NCI-H82 treated with DMSO at 0.1 percent for 48 hours (cell line): ENCODE measurements at regions not wholly inside any gene's neighbourhood (a gene's known extent, or its start where the extent isn't known, plus 50 kb on each side); places are given as distances from the start of the nearest gene placed in this dataset.

Experiments
- DNase-seq: peaks from one replicate; lab custom pipeline; 2025; ENCODE audit not compliant: unreplicated experiment; lab: John Stamatoyannopoulos, UW

DNA sequence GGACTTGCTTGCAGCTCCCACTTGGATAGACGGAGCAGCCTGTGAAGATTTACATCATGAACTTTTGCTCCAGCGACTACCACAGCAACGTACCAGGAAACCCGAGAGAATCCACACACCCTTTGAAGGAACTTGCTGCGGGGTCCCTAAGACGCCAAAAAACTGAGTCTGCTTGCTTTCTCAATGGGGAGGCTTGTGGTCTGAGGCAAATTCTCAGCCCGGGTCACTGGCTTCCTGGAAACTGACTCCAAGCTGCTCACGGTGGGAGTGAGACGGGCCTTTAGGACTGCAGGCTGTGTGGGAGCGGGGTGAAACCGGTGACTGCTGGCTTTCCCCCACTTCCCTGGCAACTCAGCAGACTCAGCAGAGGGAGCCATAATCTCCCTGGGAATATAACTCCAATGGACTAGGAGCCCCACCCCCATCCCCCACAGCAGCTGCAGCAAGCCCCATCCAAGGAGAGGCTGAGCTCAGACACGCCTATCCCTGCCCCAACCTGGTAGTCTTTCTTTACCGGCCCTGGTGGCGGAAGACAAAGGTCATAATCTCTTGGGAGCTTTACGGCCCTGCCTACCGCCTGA is 466.0 kb downstream of the CAAP1 start:
- no peak for DNase-seq

DNA sequence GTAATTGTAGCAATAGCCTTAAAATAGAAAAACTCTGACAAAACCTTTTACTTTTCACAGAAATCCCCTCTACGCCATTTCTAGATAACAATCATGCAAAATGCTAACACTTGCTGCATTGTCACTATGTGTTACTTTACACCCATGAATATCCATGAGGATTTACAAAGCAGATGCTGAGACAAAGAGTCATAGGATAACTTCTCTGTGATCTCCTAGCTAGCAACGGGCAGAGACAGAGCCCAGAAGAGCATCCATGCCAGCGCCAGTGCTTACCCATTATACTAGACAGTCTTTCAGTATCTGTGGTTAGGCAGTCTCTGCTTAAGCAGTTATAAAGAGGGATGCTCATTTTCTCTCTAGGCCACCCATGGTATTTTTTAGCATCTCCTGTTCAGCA is 474.1 kb downstream of the CAAP1 start:
- DNase-seq = no peak

DNA sequence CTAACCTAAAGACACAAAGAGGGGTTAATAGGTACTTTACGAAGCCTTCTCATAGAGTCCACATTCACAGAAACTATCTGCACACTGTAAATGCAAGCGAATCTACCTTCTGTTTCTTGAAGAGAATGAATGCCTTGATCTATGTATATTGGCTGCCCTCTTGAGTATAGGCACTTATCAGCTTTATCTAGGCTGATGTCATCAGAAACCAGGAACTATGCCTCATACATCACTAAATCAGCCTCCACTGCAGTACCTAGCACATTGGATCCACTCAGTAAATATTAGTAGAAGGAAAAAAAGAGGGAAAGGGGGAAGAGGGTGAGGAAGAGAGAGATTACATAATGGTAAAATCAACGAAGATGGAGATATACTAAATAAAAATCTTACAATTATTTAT is 477.1 kb downstream of the CAAP1 start:
- DNase-seq = no peak

DNA sequence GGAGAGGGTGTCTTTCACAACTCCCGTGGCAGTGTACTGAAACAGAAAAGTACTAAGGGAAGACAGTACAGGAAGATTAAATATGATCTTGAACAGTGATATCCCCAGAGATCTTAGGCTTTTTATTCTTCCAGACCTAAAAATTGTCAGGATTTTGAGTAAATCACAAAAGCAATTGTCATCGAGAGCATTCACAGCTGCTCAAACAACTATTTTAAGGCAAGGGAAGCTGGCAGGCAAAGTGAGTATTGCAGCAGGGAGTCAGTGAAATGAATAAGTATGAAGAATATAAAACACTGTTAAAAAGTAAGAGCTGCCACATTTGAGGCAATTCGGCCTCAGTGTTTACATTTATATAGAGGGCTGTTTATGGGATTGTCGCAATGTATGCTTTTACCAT is 479.0 kb downstream of the CAAP1 start:
- DNase-seq = no peak

DNA sequence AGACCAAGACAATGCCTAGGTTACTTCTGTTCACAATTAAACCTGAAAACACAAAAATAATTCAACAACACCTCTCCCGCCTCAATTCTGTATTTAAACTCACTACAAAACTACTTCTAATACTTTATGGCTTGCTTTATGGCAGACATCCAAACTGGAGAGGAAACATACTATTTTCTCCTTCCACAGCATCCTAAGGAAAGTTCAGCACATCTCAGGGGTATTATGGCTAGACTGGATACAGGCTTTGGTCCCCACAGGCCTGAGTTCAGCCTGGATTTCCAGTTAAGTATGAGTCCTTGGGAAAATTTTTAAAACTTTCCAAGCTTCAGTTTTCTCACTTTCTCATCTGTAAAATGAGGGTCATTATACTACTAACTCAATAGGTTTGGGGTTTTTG is 480.2 kb downstream of the CAAP1 start:
- no peak for DNase-seq

DNA sequence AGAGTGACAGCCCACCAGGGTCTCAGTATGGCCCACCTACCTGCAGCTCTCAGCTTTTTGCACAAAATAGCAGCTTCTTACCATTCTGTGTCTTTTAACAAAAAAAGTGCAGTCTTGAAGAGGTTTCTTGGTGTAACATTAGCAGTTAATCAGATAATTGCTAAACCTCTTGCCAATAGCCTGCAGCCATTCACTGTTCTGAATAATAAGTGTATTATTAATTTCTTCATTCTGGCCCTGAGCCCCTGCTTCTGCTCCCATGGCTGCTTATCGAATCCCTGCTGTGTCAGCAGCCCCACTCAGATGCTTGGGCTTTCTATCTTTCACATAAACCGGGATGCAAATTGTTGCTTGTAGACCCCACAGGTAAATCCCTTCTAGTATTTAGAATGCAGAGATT is 485.9 kb downstream of the CAAP1 start:
- DNase-seq = no peak

DNA sequence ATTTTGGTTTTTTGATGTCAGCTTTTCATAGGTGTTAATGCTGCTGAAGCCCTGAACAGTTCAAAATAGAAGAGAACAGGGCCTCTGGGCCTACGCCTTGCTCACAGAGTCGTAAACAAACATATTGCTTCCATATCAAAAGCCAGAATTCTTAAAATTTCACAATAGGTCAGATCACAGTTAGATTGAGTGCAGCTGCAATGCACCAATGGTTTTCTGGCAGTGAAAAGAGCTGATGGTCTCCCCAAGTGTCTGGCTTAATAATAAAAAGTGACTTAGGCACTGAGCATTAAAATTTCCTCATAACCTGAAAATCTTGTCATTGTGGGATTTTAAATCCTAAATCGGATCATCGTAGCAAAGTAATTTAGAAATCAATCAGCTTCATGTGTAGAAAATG is 493.0 kb downstream of the CAAP1 start:
- no peak for DNase-seq

DNA sequence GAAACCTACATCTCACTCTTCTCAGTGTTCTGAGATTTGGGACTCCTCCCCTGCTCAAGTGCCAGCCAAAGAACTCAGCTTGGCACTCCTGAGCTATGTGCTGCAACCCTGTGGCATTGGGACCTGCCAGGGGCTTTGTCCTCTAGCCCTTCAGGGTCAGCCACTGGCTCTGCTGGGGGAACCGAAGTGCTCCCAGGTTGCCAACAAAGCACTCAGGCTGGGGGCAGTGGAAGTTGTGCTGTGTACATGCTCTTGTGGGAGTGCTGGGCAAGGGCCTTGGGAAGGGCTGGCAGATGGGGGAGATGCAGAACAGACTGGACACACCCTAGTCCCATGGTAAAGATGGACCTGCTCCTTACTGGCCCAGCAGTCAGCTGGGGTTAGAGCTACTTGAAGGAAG is 498.6 kb downstream of the CAAP1 start:
- no peak for DNase-seq

DNA sequence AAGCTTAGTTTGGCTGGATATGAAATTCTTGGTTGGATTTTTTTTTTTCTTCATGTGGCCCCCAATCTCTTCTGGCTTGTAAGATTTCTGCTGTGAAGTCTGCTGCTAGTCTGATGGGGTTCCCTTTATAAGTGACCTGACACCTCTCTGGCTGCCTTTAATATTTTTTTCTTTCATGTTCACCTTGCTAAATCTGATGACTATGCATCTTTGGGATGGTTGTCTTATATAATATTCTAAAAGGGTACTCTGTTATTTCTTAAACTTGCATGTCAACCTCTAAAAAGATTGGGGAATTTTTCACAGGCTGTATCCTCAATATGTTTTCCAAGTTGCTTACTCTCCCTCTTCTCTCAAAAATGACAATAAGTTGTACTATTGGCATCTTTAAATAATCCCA is 500.0 kb downstream of the CAAP1 start:
- no peak for DNase-seq

DNA sequence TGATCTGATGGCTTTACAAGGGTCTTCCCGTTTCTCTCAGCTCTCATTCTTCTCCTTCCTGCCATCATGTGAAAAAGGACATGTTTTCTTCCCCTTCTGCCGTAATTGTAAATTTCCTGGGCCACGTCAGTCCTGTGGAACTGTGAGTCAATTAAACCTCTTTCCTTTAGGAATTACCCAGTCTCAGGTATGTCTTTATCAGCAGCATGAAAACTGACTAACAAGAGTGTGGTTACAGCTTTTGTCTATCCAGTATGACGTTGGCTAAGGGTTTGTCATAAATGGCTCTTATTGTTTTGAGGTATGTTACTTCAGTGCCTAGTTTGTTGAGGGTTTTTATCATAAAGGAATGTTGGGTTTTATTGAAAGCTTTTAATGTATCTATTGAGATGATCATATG is 501.6 kb downstream of the CAAP1 start:
- DNase-seq = no peak

DNA sequence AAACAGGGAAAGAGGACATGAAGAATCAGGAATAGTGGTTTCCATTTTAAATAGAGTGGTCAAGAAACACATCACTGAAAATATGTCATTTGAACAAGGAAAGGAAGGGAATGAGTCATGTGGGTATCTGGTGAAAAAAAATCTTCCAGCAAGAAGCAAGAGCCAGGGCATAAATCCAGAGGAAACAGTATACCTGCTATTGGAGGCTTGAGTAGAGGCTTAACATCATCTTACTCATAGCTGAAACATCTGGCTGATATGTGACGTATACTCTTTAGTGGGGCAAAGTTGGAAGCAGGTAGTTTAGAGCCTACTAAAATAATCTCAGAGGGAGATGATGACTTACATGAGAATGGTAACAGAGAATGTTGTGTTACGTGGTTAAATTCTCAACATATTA is 517.2 kb downstream of the CAAP1 start:
- DNase-seq = no peak

DNA sequence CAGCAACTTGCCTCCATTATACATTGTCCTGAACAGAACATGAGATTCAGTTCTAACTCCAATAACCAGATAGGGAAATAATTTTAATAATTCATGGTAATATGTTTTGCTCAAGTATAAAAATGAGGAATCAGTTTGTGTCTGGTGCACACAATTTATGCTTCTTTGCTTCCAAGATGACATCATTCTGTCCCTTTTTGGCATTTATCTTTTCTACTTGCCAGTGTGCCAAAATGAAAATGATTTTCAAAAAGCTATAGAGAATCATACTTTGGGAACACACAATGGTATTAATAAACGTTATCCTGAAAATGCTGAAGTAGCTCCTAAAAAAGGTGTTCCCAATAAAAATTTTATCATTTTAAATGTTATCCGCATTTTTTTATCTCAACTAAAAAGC is 519.0 kb downstream of the CAAP1 start:
- DNase-seq = no peak

DNA sequence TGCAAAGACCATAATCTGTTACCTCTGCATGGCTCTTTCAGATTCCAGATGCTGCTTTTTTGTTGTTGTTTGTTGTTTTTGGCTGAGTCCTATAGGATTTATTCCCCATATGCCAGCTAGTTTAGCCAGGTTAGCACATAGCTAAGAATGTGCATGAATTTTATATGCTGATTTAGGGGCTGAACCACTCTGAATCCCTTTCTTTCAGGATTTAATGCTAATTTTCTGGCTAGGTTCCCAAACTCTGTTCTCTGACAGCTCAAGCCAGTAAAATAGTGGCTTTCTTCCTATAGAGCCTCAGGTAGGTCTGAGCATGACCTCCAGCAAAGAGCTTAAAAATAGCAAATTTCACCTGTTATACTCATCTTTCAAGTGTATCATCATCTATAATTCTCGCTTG is 521.4 kb downstream of the CAAP1 start:
- DNase-seq = no peak

DNA sequence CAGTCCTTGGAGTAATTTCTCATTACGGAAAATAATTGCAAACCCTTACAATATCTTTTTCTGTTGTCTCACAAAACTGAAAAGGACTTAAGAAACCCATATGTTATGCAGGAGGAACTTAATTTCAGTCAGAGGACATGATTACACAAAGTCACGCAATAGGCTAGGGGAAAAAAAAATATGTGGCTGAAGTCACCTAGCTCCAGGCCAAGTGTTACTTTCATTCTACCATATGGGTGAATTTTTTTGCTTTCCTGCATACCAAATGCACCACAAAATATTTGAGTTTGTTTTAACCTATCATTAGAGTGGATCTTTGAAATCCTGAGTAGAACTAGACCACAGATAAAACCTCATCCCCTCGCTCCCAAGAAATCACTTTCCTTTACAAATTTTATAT is 523.5 kb downstream of the CAAP1 start:
- DNase-seq = no peak

DNA sequence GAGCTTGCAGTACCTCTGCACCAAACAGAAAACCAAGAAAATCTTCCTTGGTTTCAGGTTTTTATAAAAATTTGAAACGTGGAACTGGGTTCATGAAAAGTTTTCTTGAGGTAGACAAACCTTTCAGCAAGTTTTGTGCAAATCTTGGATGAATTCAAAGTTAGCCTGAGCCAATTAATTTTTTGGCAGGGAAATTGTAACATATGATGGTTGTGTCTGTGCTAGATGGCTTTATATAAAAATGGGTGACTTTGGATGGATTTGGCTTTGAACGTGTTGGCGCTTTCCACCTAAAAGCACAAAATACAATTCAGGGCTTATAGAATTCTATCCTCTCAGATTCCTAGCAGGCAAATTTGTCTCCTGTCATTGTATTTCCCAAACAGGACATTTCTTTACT is 524.4 kb downstream of the CAAP1 start:
- DNase-seq = no peak

DNA sequence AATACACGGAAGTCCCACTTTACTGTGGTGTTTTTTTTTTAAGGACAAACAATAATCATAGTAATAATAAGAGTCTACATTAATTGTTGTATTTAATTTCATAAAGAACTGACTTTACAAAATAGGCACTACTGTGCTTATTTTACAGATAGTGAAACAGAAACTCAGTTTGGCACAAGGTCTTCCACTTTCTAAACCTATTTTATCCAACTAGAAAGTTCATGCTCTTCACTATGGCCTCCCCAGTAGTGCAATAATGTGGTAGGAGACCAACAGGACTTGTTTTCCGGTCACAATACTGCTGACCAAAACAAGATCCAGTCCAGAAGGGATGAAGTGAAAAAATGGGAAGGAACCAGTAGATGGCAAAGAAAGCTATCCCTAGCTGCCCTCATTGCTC is 531.6 kb downstream of the CAAP1 start:
- no peak for DNase-seq

DNA sequence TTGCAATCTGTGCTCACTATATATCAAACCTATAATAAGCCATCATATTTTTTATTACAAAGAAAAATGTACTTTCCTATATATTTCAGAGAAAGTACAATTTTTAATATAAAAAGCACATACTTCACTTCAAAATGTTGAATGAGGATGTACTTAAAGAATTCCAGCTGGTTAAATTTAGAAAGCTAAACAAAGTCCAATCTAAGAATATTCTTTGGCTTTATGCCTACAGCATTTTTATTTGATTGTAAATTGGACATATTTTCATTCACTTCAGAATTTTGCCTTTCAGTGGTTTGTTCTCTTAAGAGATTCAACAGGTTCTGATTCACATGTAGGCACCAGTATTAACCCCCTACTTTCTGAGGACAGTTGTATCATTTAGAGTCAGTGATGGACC is 533.8 kb downstream of the CAAP1 start:
- no peak for DNase-seq

DNA sequence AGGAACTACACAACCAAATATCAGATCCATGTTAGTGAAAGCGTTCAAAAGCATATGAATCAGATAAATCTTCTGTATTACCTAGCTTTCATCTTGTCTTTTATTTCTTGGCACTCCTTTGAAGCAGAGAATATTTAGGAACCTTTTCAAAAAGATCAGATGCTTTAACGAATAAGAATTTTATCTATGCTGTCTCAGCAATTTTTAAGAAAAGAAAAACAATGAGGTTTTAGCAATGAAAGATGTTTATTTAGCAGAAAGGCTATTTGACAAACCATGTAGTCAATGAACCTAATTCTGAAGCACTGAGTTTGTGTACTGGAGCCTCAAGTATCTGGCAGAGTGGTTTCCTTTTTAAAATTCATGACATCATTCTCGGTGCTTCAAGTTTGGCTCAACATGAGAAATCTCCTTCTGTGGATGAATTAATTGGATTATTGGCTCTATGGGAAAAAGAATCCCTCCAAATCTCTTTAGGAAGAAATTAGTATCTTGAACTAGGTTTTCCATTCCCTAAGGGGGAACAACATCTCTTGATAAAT is 534.7 kb downstream of the CAAP1 start:
- DNase-seq = peak; percentile 28

DNA sequence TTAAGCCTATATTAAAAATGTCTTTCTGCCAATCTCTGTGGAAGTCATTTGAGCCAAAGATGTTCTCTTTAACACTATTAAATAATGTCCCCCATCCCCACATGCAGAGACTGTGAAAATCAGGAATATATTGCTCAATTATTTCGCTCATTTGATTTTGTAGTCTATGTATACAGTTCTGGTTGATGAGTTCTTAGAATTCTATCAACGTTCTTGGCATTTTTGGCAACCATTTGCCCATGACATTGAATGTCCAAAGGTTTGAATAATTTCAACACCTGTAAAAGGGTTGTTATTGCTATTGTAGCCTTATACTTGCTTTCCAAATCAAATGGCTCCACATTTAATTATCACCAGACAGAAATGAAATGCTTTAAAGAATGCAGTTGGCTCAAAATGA is 536.1 kb downstream of the CAAP1 start:
- DNase-seq = no peak

DNA sequence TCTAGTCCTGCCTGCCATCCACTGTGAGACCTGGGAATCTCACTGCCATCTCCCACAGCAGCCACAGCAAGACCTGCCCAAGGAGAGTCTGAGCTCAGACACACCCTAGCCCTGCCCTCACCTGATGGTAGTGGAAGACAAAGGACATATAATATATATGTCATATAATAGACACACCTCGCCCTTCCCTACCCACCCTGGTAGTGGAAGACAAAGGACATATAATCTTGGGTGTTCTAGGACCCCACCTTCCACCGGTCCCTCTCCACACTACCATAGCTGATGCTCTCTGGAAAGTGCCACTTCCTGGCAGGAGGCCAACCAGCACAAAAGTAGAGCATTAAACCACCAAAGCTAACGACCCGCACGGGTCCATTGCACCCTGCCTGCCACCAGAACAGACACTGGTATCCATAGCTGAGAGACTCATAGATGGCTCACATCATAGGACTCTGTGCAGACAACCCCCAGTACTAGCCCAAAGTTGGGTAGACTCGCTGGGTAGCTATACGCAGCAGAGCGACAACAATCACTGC is 545.6 kb downstream of the CAAP1 start:
- DNase-seq = no peak

DNA sequence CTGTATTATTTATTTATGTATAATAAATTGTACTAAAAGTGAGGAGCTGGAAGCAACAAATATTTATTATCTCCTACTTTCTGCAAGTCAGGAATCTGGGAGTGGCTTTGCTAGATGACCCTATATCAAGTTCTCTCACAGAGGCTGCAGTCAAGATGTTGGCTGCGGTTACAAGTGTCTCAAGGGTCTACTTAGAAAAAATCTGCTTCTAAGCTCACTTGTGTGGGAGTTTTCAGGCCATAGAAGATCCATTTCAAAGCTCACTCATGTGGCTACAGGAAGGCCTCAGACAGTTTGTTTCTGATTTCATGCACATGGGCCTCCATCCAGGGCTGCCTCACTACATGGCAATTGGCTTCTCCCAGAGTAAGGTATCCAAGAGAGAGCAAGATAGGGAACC is 551.1 kb downstream of the CAAP1 start:
- no peak for DNase-seq

DNA sequence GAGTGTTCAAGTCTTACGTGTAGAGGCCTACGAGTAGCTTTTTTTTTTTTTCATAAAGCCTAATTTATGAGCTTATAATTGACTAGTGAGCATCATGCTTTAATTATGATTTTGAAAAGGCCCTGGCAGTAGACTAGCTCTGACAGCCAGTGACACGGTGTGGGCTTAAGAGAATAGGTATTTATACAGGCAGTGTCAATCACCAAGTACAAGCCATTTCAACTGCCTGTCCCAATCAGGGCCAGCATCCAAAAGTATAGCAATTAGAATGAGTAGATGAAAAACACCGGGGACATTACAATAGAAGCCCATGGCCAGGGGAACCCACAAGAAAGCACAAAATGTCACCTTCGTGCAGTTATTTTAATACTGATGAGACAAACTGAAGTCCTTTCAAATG is 552.8 kb downstream of the CAAP1 start:
- DNase-seq = no peak

DNA sequence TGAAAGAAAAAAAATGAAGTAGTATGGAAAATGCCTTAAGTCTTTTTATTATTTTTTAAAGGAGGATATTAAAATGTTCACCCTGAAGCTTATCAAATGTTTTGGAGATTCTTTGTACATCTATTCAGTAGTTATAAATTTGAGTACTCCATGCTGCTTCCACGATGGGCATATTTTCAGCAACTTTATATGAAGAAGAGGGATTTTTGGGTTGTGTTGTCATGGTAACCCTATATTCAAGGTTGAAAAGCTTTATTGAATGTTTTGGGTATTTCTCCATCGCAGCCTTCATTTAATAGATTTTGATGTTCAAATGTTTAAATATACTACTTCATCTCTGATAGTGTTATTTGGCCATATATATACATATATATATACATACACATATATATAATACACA is 557.5 kb downstream of the CAAP1 start:
- DNase-seq = no peak
